HCT116 (cell line): ENCODE measurements at regions not wholly inside any gene's neighbourhood (a gene's known extent, or its start where the extent isn't known, plus 50 kb on each side); places are given as distances from the start of the nearest gene placed in this dataset.

Experiments used
- CTCF ChIP-seq, 3 experiments: fragments of 200-600 bp in 1 of 3; sonication (generic) in 1 of 3; IDR thresholded peaks in 2 of 3; conservative IDR thresholded peaks in 1 of 3; 2 replicates each; pipeline ENCODE4 v1.5.1; 2012 to 2017; ENCODE audit warnings: low read depth in 2 of 3, low read length in 2 of 3, antibody characterized with exemption in 1 of 3, borderline replicate concordance in 1 of 3, control low read depth in 1 of 3, mild to moderate bottlenecking in 1 of 3, mixed read lengths in 1 of 3, mixed run types in 1 of 3, moderate library complexity in 1 of 3; ENCODE audit not compliant: insufficient read depth in 1 of 3
- EZH2 ChIP-seq: fragments of 200-600 bp; sonication (generic); IDR thresholded peaks from 2 replicates; pipeline ENCODE4 v1.6.1; 2017; ENCODE audit warnings: antibody characterized with exemption, mixed run types
- POLR2AphosphoS5 ChIP-seq: IDR thresholded peaks from 2 replicates; pipeline ENCODE4 v1.6.1; 2011; ENCODE audit warnings: mild to moderate bottlenecking, low read depth, low read length, moderate library complexity
- ZNF274 ChIP-seq: fragments of 200-500 bp; sonication (Bioruptor generic); IDR thresholded peaks from 2 replicates; pipeline ENCODE4 v1.6.1; 2014; ENCODE audit warnings: mild to moderate bottlenecking, low read depth, low read length, inconsistent platforms

- TF ChIP-seq CTCF (IDR thresholded peaks at IDR 0.05 in 2 of 3, conservative IDR thresholded peaks at IDR 0.05 in 1 of 3; ENCODE audit: borderline replicate concordance in 1 of 3, insufficient read depth in 1 of 3, low read depth in 2 of 3, low read length in 2 of 3): no peak
- TF ChIP-seq ZNF274: no peak
- no peak for TF ChIP-seq EZH2
- no peak for TF ChIP-seq POLR2AphosphoS5
Measured at GRCh38 chr6:84847390-84848160, 83.2 kb upstream of the TBX18 start.
